Heart right ventricle (tissue), 16 donors: ENCODE measurements at regions not wholly inside any gene's neighbourhood (a gene's known extent, or its start where the extent isn't known, plus 50 kb on each side); places are given as distances from the start of the nearest gene placed in this dataset.

ENCODE experiments used
- ATAC-seq, 8 donors: fragments of 200-7000 bp; cut with Tn5 transposase; one replicate each; pipeline ENCODE4 v1.9.1; 2020; ENCODE audit warnings: mild to moderate bottlenecking in 8 of 8, moderate library complexity in 8 of 8, moderate number of reproducible peaks in 1 of 8
- DNase-seq, 2 donors: peaks; one replicate each; pipeline ENCODE4 v3.0.0-alpha.2; 2020
- H3K27ac ChIP-seq, 10 donors: fragments of 200-600 bp; sonication (generic) in 2 of 10; one replicate each; pipeline versions ENCODE4 v1.5.0 to v1.8.0; 2020 to 2022; ENCODE audit warnings: mild to moderate bottlenecking in 3 of 10
- H3K27me3 ChIP-seq, 7 donors: fragments of 200-600 bp; one replicate each; pipeline ENCODE4 v1.8.0; 2021 to 2022; ENCODE audit warnings: mild to moderate bottlenecking in 2 of 7
- H3K36me3 ChIP-seq, 9 donors: fragments of 200-600 bp; sonication (generic) in 1 of 9; one replicate each; pipeline versions ENCODE4 v1.5.0 to v1.8.0; 2020 to 2022; ENCODE audit warnings: mild to moderate bottlenecking in 2 of 9
- H3K4me1 ChIP-seq, 9 donors: fragments of 200-600 bp; sonication (generic) in 1 of 9; one replicate each; pipeline versions ENCODE4 v1.5.0 to v1.8.0; 2020 to 2022; ENCODE audit warnings: mild to moderate bottlenecking in 4 of 9
- H3K4me3 ChIP-seq, 10 donors: fragments of 200-600 bp; sonication (generic) in 2 of 10; one replicate each; pipeline versions ENCODE4 v1.5.0 to v1.8.0; 2020 to 2022; ENCODE audit warnings: mild to moderate bottlenecking in 7 of 10, moderate library complexity in 2 of 10
- H3K9me3 ChIP-seq, 11 donors: fragments of 200-600 bp in 10 of 11; sonication (generic) in 2 of 11; one replicate each; pipeline versions ENCODE4 v1.5.0 to v1.8.0; 2013 to 2022; ENCODE audit warnings: mild to moderate bottlenecking in 2 of 11, control low read depth in 1 of 11, moderate library complexity in 1 of 11
- WGBS, 2 donors: extraction: QIAGEN DNeasy Blood & Tissue Kit; methylation state at CpG; one replicate each; pipeline ENCODE4 v1.1.7; 2013; ENCODE audit warnings: inconsistent platforms in 1 of 2; 5-methylcytosine and 5-hydroxymethylcytosine counted together
- intact Hi-C, 10 donors: fragments of 100-400 bp; cut with DNase I; formaldehyde crosslinking; loops; one replicate each; pipeline versions ENCODE4 v1.11.1 to v1.14.2; 2022
- TF ChIP-seq, protein P1 (sequence below), 9 donors: fragments of 200-600 bp; sonication (generic) in 2 of 9; IDR thresholded peaks; one replicate each; pipeline versions ENCODE4 v1.5.0 to v1.8.0; 2021 to 2022; ENCODE audit warnings: antibody characterized with exemption in 9 of 9, mild to moderate bottlenecking in 5 of 9, moderate library complexity in 1 of 9
- donor health status: Arrhythmogenic right ventricular cardiomyopathy.
- donor health status: ischemic (EF 13 %, LVEDD 7.1; RV severe dilation, severe dysfunction).
- donor health status: healthy with polysubstance abuse.
- donor health status: DM: no; HTN: yes; CAD: no.
- donor health status: DM: no; HTN: no; CAD: no.
- donor health status: ischemic (EF 25% LVEDD 6.9; RV normal size, moderate dysfunction).
- donor health status: ischemic (EF 25% LVEDD 5.7; RV mildly dilated, moderate dysfunction).
- donor health status: healthy.
- donor health status: DM: yes; HTN: yes; CAD: no.
- donor health status: Ischemic cardiomyopathy.
- donor health status: ischemic (EF 35%, LVEDD 5.7; RV mildly dilated, moderate dysfunction).
- donor health status: nonischemic (EF 11% LVEDD 7.7; RV severe dilation, severe dysfunction).
- donor health status: DM: yes; HTN: yes; CAD: no.
- donor health status: PGD.
- donor health status: ischemic (EF 29% LVEDD 5.4; RV normal size, mild dysfunction).
- donor health status: nonischemic (EF 23%, LVEDD 6.1; RV moderate dilation, normal function).

DNA sequence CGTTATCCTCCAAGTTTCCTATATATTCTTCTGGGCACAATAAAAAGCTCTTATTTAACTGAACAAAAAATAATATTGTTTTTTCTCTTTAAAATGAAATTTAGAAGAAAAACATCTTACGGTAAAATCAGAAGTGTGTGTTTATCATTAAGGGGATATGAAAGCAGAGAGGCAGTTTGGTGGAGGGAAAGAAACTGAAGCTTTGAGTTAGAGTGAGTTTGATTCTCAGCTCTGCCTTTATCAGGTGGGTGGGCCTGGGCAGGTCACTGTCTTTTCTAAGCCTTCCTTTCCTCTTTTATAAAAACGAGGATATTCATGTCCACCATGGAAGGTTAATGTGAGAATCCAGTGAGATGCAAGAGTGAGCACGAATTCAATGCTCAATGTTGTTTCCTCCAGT, 379.8 kb upstream of the CNR1 start:
- no peak for DNase-seq
- Histone ChIP-seq H3K27ac (no peak overlapping the region), H3K9me3 (no peaks in the 10 kb centered on the region), H3K27me3 (no peaks in the 10 kb centered on the region), H3K4me1 (peaks cover 0 to 4% (median 0%) of the 10 kb centered on the region in 9 donors), H3K4me3 (no peak overlapping the region), H3K36me3 (no peaks in the 10 kb centered on the region)
- intact Hi-C loops, result no loop called here
- TF ChIP-seq, protein P1, sequence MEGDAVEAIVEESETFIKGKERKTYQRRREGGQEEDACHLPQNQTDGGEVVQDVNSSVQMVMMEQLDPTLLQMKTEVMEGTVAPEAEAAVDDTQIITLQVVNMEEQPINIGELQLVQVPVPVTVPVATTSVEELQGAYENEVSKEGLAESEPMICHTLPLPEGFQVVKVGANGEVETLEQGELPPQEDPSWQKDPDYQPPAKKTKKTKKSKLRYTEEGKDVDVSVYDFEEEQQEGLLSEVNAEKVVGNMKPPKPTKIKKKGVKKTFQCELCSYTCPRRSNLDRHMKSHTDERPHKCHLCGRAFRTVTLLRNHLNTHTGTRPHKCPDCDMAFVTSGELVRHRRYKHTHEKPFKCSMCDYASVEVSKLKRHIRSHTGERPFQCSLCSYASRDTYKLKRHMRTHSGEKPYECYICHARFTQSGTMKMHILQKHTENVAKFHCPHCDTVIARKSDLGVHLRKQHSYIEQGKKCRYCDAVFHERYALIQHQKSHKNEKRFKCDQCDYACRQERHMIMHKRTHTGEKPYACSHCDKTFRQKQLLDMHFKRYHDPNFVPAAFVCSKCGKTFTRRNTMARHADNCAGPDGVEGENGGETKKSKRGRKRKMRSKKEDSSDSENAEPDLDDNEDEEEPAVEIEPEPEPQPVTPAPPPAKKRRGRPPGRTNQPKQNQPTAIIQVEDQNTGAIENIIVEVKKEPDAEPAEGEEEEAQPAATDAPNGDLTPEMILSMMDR (IDR thresholded peaks at IDR 0.05), result no peak
- WGBS, 2 donors, result 54 to 56% methylated on average over 4 of the region's 4 CpGs
- ATAC-seq, result no peak

DNA sequence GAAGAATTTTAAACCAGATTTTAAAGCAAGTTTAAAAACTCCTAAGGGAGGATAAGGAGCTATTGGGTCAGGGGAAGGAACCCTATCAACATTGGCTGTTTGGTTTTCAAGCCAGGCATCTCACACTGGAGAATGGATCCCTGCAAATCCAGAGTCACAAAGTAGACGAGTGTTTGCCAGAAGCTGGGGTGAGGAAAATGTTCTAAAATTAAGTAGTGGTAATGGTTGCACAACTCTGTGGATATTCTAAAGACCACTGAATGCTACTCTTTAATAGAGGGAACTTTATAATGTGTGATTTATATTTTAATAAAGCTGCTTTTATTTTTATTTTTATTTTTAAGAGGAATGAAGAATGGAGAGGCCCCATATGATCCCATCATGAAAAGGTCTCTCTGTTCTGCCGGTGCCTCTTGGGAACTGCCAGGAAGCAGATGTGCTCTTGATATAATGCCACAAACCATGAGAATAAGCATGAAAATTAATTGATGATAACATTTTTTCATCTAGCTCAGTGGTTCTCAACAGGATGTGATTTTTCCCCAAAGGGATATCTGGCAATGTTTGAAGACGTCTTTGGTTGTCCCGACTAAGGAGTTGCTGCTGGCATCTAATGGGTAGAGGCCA, 379.0 kb upstream of the CNR1 start:
- H3K27ac ChIP-seq, result no peak overlapping the region
- WGBS, 2 donors, result 39 to 54% methylated on average over 4 of the region's 4 CpGs
- TF ChIP-seq, protein P1 (IDR thresholded peaks at IDR 0.05), result no peak
- H3K36me3 ChIP-seq, result no peaks in the 10 kb centered on the region
- peak in 1 of 8 donors; percentile 7 for ATAC-seq
- H3K9me3 ChIP-seq, result no peaks in the 10 kb centered on the region
- H3K4me1 ChIP-seq, result peaks cover 0 to 4% (median 0%) of the 10 kb centered on the region in 9 donors
- H3K27me3 ChIP-seq, result peaks cover 0 to 4% (median 0%) of the 10 kb centered on the region in 7 donors
- no peak overlapping the region for H3K4me3 ChIP-seq
- intact Hi-C loops, result no loop called here
- no peak for DNase-seq

DNA sequence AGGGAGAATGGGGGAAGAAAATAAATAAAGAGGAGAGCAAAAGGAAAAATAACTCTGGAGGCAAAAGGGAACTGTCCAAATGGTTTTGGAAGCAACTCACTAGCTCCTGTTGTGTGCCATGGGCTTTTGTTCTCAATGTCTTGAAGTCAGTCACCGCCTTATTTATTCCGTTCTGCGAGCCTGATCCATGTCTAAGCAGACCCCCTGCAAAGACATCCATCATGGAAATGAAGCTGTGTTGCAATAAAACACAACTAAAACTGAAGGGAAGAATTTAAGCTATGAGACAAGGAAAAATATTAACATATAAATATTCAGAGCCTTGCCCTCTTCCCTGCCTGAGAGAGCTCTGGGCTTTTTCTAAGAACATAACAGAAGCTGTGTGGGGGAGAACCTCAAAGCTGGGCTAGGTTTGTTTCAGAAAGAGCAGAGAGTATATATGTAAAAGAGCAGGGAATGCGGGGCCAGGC, 373.2 kb upstream of the CNR1 start:
- intact Hi-C loops, result no loop called here
- Histone ChIP-seq H3K4me1 (no peaks in the 10 kb centered on the region), H3K36me3 (no peaks in the 10 kb centered on the region), H3K27ac (no peak overlapping the region), H3K27me3 (peaks cover 0 to 9% (median 0%) of the 10 kb centered on the region in 7 donors), H3K4me3 (no peak overlapping the region), H3K9me3 (no peaks in the 10 kb centered on the region)
- 55 to 61% methylated on average over 4 of the region's 4 CpGs for WGBS, 2 donors
- TF ChIP-seq, protein P1 (IDR thresholded peaks at IDR 0.05), result no peak
- ATAC-seq (no peak), DNase-seq (no peak)

DNA sequence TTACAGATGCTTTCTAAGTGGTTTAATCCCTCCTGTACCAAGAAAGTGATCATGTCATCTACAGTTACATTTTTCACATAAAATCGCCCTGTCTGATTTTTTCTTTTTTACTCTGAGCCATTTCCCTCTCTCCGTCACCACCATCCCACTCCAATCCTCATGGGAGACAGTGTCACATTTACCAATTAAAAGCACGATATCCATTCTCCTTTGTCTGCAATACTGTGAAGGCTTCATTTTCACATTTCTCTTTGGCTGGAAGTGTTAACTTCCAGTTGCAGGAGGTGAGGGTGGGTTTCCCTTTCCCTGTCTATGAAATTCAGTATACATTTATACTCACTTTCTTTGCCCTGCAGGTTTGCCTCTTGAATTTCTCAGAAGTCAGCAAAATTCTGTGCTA, 372.7 kb upstream of the CNR1 start:
- no peaks in the 10 kb centered on the region for H3K9me3 ChIP-seq
- WGBS, 2 donors, result 72 to 78% methylated on average over 3 of the region's 3 CpGs
- no peak for ATAC-seq

More for the DNA sequence above, 372.7 kb upstream of the CNR1 start:
- TF ChIP-seq, protein P1 (IDR thresholded peaks at IDR 0.05), result no peak
- Histone ChIP-seq H3K4me3 (no peak overlapping the region), H3K36me3 (no peaks in the 10 kb centered on the region), H3K4me1 (no peaks in the 10 kb centered on the region), H3K27ac (no peak overlapping the region), H3K27me3 (peaks cover 0 to 9% (median 0%) of the 10 kb centered on the region in 7 donors)
- intact Hi-C loops, result no loop called here
- no peak for DNase-seq
